GM18873 (cell line): ENCODE measurements at regions not wholly inside any gene's neighbourhood (a gene's known extent, or its start where the extent isn't known, plus 50 kb on each side); places are given as distances from the start of the nearest gene placed in this dataset.
"Not testable (repeated sequence)": the region's sequence is repeated elsewhere in the genome, so short reads cannot be mapped to it uniquely, and the experiment has no call there.

Experiments
- ATAC-seq: cut with Tn5 transposase; IDR thresholded peaks from one replicate; pipeline ENCODE4 v1.9.1; 2021; ENCODE audit warnings: mild to moderate bottlenecking, moderate library complexity, moderate number of reproducible peaks; ENCODE audit not compliant: unreplicated experiment, low FRiP score

GRCh38 chr16:86222547-86222946, 287.8 kb upstream of the FOXF1 start:
- ATAC-seq = no peak

GRCh38 chr16:86222965-86223551, 287.3 kb upstream of the FOXF1 start:
- ATAC-seq = no peak

GRCh38 chr16:86224126-86224525, 286.2 kb upstream of the FOXF1 start:
- no peak for ATAC-seq

- ATAC-seq = no peak
Observed at GRCh38 chr16:86224629-86225028, 285.7 kb upstream of the FOXF1 start.

- ATAC-seq = no peak
Observed at GRCh38 chr16:86225905-86226371, 284.4 kb upstream of the FOXF1 start.

- no peak for ATAC-seq
Observed at GRCh38 chr16:86227041-86227440, 283.3 kb upstream of the FOXF1 start.

GRCh38 chr16:86227801-86228200, 282.5 kb upstream of the FOXF1 start:
- ATAC-seq = no peak

- no peak for ATAC-seq
Observed at GRCh38 chr16:86228713-86229112, 281.6 kb upstream of the FOXF1 start.

GRCh38 chr16:86229283-86229682, 281.0 kb upstream of the FOXF1 start:
- ATAC-seq = no peak

- no peak for ATAC-seq
Observed at GRCh38 chr16:86229866-86230656, 280.3 kb upstream of the FOXF1 start.

GRCh38 chr16:86231321-86231995, 278.9 kb upstream of the FOXF1 start:
- ATAC-seq = no peak

- no peak for ATAC-seq
Observed at GRCh38 chr16:86231996-86232350, 278.4 kb upstream of the FOXF1 start.

GRCh38 chr16:86232496-86232895, 277.8 kb upstream of the FOXF1 start:
- no peak for ATAC-seq

GRCh38 chr16:86233506-86233905, 276.8 kb upstream of the FOXF1 start:
- ATAC-seq = not testable (repeated sequence)

GRCh38 chr16:86239381-86239780, 270.9 kb upstream of the FOXF1 start:
- ATAC-seq = no peak

GRCh38 chr16:86240716-86241363, 269.5 kb upstream of the FOXF1 start:
- ATAC-seq = no peak

- no peak for ATAC-seq
Observed at GRCh38 chr16:86241681-86242080, 268.6 kb upstream of the FOXF1 start.

- no peak for ATAC-seq
Observed at GRCh38 chr16:86242244-86243122, 267.8 kb upstream of the FOXF1 start.

GRCh38 chr16:86243123-86243473, 267.2 kb upstream of the FOXF1 start:
- ATAC-seq = no peak

GRCh38 chr16:86243571-86244154, 266.7 kb upstream of the FOXF1 start:
- no peak for ATAC-seq
